K562 (cell line): ENCODE measurements at regions not wholly inside any gene's neighbourhood (a gene's known extent, or its start where the extent isn't known, plus 50 kb on each side); places are given as distances from the start of the nearest gene placed in this dataset.

Experiments used
- ATAC-seq: fragments of 200-7000 bp; cut with Tn5 transposase; 3 replicates; pipeline ENCODE4 v1.9.1; 2020; ENCODE audit warnings: moderate library complexity
- BruUV-seq: library from RNA; stranded (reverse); fragments of 400-500 nt; replicated peaks from 2 replicates; lab custom pipeline; 2021; lab: Mats Ljungman, UMichigan
- CTCF ChIA-PET: fragments of 300-600 bp; formaldehyde crosslinking; extraction: SDS; loops from one replicate; lab custom pipeline; 2021; ENCODE audit warnings: low intra/inter-chr PET ratio; lab: Yijun Ruan, JAX
- POLR2A ChIA-PET: fragments of 300-600, 350-650 bp; sonication (Branson Sonifier 250); formaldehyde crosslinking; extraction: SDS; loops from one replicate; lab custom pipeline; 2021; ENCODE audit warnings: antibody characterized with exemption, inconsistent platforms; lab: Yijun Ruan, JAX
- DNase-seq, 4 experiments: peaks; one replicate each; pipeline versions ENCODE4 v3.0.0 to v3.0.0-alpha.2; 2011 to 2018; ENCODE audit warnings: low spot score in 3 of 4, mixed read lengths in 3 of 4; ENCODE audit errors: extremely low read depth in 1 of 4
- FAIRE-seq: peaks from 2 replicates; lab custom pipeline; 2011; peaks lifted over from hg19 to GRCh38; lab: Jason Lieb, UNC
- H2AFZ ChIP-seq: 2 replicates; pipeline ENCODE4 v1.6.0; 2011; ENCODE audit warnings: low read depth, low read length, control low read depth, inconsistent platforms
- H3K27ac ChIP-seq: fragments of 200-600 bp; 3 replicates; pipeline ENCODE4 v1.8.0; 2011; ENCODE audit warnings: low read depth, mild to moderate bottlenecking, control low read depth, inconsistent platforms, low read length, moderate library complexity, mixed read lengths; ENCODE audit errors: extremely low read depth
- H3K27me3 ChIP-seq, 2 experiments: fragments of 300-600 bp in 1 of 2; 2 replicates in 1 of 2; 3 replicates in 1 of 2; pipeline versions ENCODE4 v1.6.0 to v1.8.0; 2011; ENCODE audit warnings: inconsistent platforms in 2 of 2, low read length in 2 of 2, mild to moderate bottlenecking in 1 of 2, mixed read lengths in 1 of 2, moderate library complexity in 1 of 2; ENCODE audit not compliant: control insufficient read depth in 2 of 2, insufficient read depth in 2 of 2
- H3K36me3 ChIP-seq: fragments of 300-600 bp; 3 replicates; pipeline ENCODE4 v1.8.0; 2011; ENCODE audit warnings: mild to moderate bottlenecking, low read length, inconsistent platforms; ENCODE audit not compliant: control insufficient read depth, insufficient read depth
- H3K4me1 ChIP-seq, 2 experiments: fragments of 200-600 bp in 1 of 2; replicated peaks in 1 of 2; 2 replicates in 1 of 2; 3 replicates in 1 of 2; pipeline versions ENCODE4 v1.5.1 to v1.8.0; 2011; ENCODE audit warnings: inconsistent platforms in 2 of 2, low read length in 2 of 2, mild to moderate bottlenecking in 1 of 2, mixed read lengths in 1 of 2, moderate library complexity in 1 of 2; ENCODE audit not compliant: control insufficient read depth in 2 of 2, insufficient read depth in 2 of 2
- H3K4me2 ChIP-seq: 2 replicates; pipeline ENCODE4 v1.6.1; 2011; ENCODE audit warnings: low read length, control low read depth, inconsistent platforms, mixed read lengths; ENCODE audit not compliant: insufficient read depth
- H3K4me3 ChIP-seq: fragments of 200-600 bp; sonication (generic), shearing (Covaris generic); 2 replicates; pipeline ENCODE4 v1.5.1; 2016; ENCODE audit warnings: control low read depth, inconsistent platforms
- H3K79me2 ChIP-seq: fragments of 200-600 bp; 3 replicates; pipeline ENCODE4 v1.8.0; 2011; ENCODE audit warnings: low read length, inconsistent platforms; ENCODE audit not compliant: control insufficient read depth, insufficient read depth
- H3K9ac ChIP-seq, 2 experiments: 2 replicates each; pipeline versions ENCODE4 v1.6.0 to v1.6.1; 2011; ENCODE audit warnings: low read depth in 2 of 2, low read length in 2 of 2, control low read depth in 1 of 2, inconsistent platforms in 1 of 2, mild to moderate bottlenecking in 1 of 2, mixed read lengths in 1 of 2; ENCODE audit not compliant: insufficient read depth in 1 of 2
- H3K9me1 ChIP-seq: one replicate; pipeline ENCODE4 v1.6.0; 2011; ENCODE audit warnings: inconsistent platforms, mild to moderate bottlenecking, low read length, moderate library complexity; ENCODE audit not compliant: control insufficient read depth, insufficient read depth
- H3K9me3 ChIP-seq: replicated peaks from 2 replicates; pipeline ENCODE4 v1.5.1; 2011; ENCODE audit warnings: low read depth, low read length, inconsistent platforms; ENCODE audit not compliant: control insufficient read depth, insufficient read depth
- H4K20me1 ChIP-seq: replicated peaks from 2 replicates; pipeline ENCODE4 v1.6.1; 2011; ENCODE audit warnings: low read length, inconsistent platforms, mixed read lengths; ENCODE audit not compliant: control insufficient read depth, insufficient read depth
- BRF2 ChIP-seq: IDR thresholded peaks from 3 replicates; pipeline ENCODE4 v1.6.1; 2011; ENCODE audit warnings: borderline replicate concordance, mild to moderate bottlenecking; ENCODE audit not compliant: insufficient read length, insufficient read depth
- ZBTB33 ChIP-seq: sonication (generic); formaldehyde crosslinking; IDR thresholded peaks from 2 replicates; pipeline ENCODE4 v1.8.1; 2023; ENCODE audit warnings: mild to moderate bottlenecking, missing genetic modification reagents
- ZBTB34 ChIP-seq: fragments of 250-450 bp; sonication (Bioruptor Pico); IDR thresholded peaks from 2 replicates; pipeline ENCODE4 v1.8.0; 2021; ENCODE audit warnings: mild to moderate bottlenecking, moderate library complexity
- WGBS: fragments of 100-300 bp; shearing (Covaris generic); methylation state at CpG from one replicate; pipeline ENCODE4 v1.1.6; 2016; ENCODE audit warnings: low coverage, mixed read lengths; ENCODE audit not compliant: insufficient coverage; ENCODE audit errors: missing lambda C conversion rate; 5-methylcytosine and 5-hydroxymethylcytosine counted together
- in situ Hi-C: fragments of 300-500 bp; cut with MboI; formaldehyde crosslinking; loops from 4 replicates; pipeline ENCODE4 v1.15.0; 2018; ENCODE audit warnings: inconsistent platforms, mixed read lengths
- intact Hi-C: fragments of 100-400 bp; cut with micrococcal nuclease; formaldehyde crosslinking; loops from 2 replicates; pipeline ENCODE4 v1.14.2; 2022

- H3K4me1 ChIP-seq: no peaks in the 10 kb centered on the region
- no peaks in the 10 kb centered on the region for H4K20me1 ChIP-seq
- FAIRE-seq (no peak), DNase-seq (no peak), ATAC-seq (no peak)
- H3K36me3 ChIP-seq: no peaks in the 10 kb centered on the region
- intact Hi-C loops: no loop called here
- TF ChIP-seq ZBTB34 (CRISPR knock-in tag) (no peak), ZBTB33 (no peak), BRF2 (no peak)
- no peaks in the 10 kb centered on the region for H3K9me3 ChIP-seq
- POLR2A ChIA-PET: no interaction called here
- in situ Hi-C loops: no loop called here
- H3K27ac ChIP-seq: no peak overlapping the region
- no peak overlapping the region for H3K4me3 ChIP-seq
- CTCF ChIA-PET: no interaction called here
- H3K9ac ChIP-seq: no peak overlapping the region
- H3K27me3 ChIP-seq: no peaks in the 10 kb centered on the region
- H2AFZ ChIP-seq: no peak overlapping the region
- 0% methylated on average over 3 of the region's 4 CpGs for WGBS
- no TSS peak for BruUV-seq
- no peaks in the 10 kb centered on the region for H3K9me1 ChIP-seq
- H3K79me2 ChIP-seq: no peaks in the 10 kb centered on the region
- no peak overlapping the region for H3K4me2 ChIP-seq
Observed at GRCh38 chr13:34421858-34422475, 520.1 kb upstream of the NBEA start.
